Endothelial cell of umbilical vein (primary cell): ENCODE measurements at regions not wholly inside any gene's neighbourhood (a gene's known extent, or its start where the extent isn't known, plus 50 kb on each side); places are given as distances from the start of the nearest gene placed in this dataset.

Source experiments
- CTCF ChIP-seq, 2 donors: IDR thresholded peaks; 1 replicate in 1 of 2; 2 replicates in 1 of 2; pipeline ENCODE4 v1.5.1; 2011; ENCODE audit warnings: low read length in 2 of 2, mild to moderate bottlenecking in 2 of 2, moderate library complexity in 2 of 2, control low read depth in 1 of 2, inconsistent platforms in 1 of 2, low read depth in 1 of 2; ENCODE audit not compliant: insufficient read depth in 1 of 2; ENCODE audit errors: extremely low read depth in 1 of 2
- EZH2 ChIP-seq: IDR thresholded peaks from 2 replicates; pipeline ENCODE4 v1.6.1; 2012; ENCODE audit warnings: borderline replicate concordance, low read depth, mild to moderate bottlenecking, moderate library complexity, low read length, inconsistent platforms; ENCODE audit not compliant: severe bottlenecking
- FOS ChIP-seq: IDR thresholded peaks from 2 replicates; pipeline ENCODE4 v1.6.1; 2011; ENCODE audit warnings: mild to moderate bottlenecking, low read length, moderate library complexity, borderline replicate concordance; ENCODE audit not compliant: insufficient read depth
- GATA2 ChIP-seq: IDR thresholded peaks from 2 replicates; pipeline ENCODE4 v1.7.0; 2011; ENCODE audit warnings: low read depth, mild to moderate bottlenecking, moderate library complexity, mixed read lengths, low read length; ENCODE audit not compliant: insufficient read length, insufficient read depth
- JUN ChIP-seq: IDR thresholded peaks from 2 replicates; pipeline ENCODE4 v1.6.1; 2011; ENCODE audit warnings: borderline replicate concordance, low read depth; ENCODE audit not compliant: insufficient read length, insufficient read depth
- MAX ChIP-seq: IDR thresholded peaks from 2 replicates; pipeline ENCODE4 v1.6.1; 2011; ENCODE audit not compliant: insufficient read depth, insufficient read length
- POLR2A ChIP-seq: IDR thresholded peaks from 2 replicates; pipeline ENCODE4 v1.6.1; 2012; ENCODE audit warnings: low read depth, mild to moderate bottlenecking, control low read depth, low read length
- POLR2AphosphoS5 ChIP-seq: IDR thresholded peaks from 2 replicates; pipeline ENCODE4 v1.6.1; 2012; ENCODE audit warnings: low read depth, mild to moderate bottlenecking, control low read depth, low read length, moderate library complexity; ENCODE audit not compliant: insufficient read depth

GRCh38 chr9:23039402-23039801, 592.8 kb downstream of the DMRTA1 start:
- TF ChIP-seq POLR2A (no peak), CTCF (IDR thresholded peaks at IDR 0.05; ENCODE audit: extremely low read depth in 1 of 2, insufficient read depth in 1 of 2, low read depth in 1 of 2, low read length in 2 of 2) (no peak), MAX (no peak), EZH2 (no peak), FOS (no peak), POLR2AphosphoS5 (no peak), GATA2 (no peak), JUN (no peak)
